ENCODE measurements at regions not wholly inside any gene's neighbourhood (a gene's known extent, or its start where the extent isn't known, plus 50 kb on each side); places are given as distances from the start of the nearest gene placed in this dataset.
"Not testable (repeated sequence)": the region's sequence is repeated elsewhere in the genome, so short reads cannot be mapped to it uniquely, and the experiment has no call there.

DNA sequence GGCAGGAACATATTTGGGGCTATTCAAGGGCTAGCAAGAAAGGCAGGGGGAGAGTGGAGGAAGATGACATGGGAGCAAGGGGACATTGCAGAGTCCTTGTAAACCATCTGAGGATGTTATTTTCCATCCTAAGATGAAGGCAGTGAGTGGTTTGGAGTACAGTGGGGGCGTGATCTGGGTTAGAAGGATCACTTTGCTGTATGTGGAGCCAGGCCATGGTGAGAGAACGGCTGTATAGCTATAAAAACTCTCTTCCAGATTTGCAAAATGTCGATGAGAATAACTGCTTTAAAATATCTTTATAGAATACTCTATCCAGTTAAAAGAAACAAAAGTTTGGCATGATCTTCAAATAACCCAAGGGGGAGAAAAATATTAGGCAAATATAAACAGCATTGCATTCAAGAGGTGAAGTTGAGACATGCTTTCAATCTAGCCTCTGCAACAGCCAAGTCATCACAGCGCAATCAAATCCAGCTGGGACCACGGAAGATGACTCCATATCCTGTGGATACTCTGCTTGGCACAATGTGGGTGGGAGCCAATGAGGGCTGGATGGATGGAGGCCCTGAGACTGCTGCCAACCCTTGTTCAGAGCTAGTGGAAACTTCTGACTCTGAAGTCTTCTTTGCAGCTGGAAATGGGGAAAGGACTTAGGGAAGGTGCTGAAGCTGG is 111.5 kb upstream of the BASP1 start:
- DNase-seq (ENCODE audit: extremely low spot score): no peak
- TF ChIP-seq, protein P1, sequence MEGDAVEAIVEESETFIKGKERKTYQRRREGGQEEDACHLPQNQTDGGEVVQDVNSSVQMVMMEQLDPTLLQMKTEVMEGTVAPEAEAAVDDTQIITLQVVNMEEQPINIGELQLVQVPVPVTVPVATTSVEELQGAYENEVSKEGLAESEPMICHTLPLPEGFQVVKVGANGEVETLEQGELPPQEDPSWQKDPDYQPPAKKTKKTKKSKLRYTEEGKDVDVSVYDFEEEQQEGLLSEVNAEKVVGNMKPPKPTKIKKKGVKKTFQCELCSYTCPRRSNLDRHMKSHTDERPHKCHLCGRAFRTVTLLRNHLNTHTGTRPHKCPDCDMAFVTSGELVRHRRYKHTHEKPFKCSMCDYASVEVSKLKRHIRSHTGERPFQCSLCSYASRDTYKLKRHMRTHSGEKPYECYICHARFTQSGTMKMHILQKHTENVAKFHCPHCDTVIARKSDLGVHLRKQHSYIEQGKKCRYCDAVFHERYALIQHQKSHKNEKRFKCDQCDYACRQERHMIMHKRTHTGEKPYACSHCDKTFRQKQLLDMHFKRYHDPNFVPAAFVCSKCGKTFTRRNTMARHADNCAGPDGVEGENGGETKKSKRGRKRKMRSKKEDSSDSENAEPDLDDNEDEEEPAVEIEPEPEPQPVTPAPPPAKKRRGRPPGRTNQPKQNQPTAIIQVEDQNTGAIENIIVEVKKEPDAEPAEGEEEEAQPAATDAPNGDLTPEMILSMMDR (IDR thresholded peaks at IDR 0.05; ENCODE audit: control extremely low read depth, extremely low read depth, low read depth, missing control alignments): no peak
- POLR2A ChIA-PET: no interaction called here
- CTCF ChIA-PET: interaction anchor here (1.0 kb wide), 1 partner anchor 16 kb away, joined by 4 read pairs; no protein-coding TSS in a partner anchor

GRCh38 chr5:17106521-17106920 is 110.9 kb upstream of the BASP1 start:
- TF ChIP-seq, protein P1 (IDR thresholded peaks at IDR 0.05; ENCODE audit: control extremely low read depth, extremely low read depth, low read depth, missing control alignments): no peak
- POLR2A ChIA-PET: no interaction called here
- CTCF ChIA-PET: interaction anchor here (1.0 kb wide), 1 partner anchor 16 kb away, joined by 4 read pairs; no protein-coding TSS in a partner anchor
- no peak for DNase-seq (ENCODE audit: extremely low spot score)

GRCh38 chr5:17112091-17112716 is 105.2 kb upstream of the BASP1 start:
- CTCF ChIA-PET: interaction anchor here (1.7 kb wide), 1 partner anchor 20 kb away, joined by 13 read pairs; no protein-coding TSS in a partner anchor
- POLR2A ChIA-PET; DNase-seq (ENCODE audit: extremely low spot score): not testable (repeated sequence)

DNA sequence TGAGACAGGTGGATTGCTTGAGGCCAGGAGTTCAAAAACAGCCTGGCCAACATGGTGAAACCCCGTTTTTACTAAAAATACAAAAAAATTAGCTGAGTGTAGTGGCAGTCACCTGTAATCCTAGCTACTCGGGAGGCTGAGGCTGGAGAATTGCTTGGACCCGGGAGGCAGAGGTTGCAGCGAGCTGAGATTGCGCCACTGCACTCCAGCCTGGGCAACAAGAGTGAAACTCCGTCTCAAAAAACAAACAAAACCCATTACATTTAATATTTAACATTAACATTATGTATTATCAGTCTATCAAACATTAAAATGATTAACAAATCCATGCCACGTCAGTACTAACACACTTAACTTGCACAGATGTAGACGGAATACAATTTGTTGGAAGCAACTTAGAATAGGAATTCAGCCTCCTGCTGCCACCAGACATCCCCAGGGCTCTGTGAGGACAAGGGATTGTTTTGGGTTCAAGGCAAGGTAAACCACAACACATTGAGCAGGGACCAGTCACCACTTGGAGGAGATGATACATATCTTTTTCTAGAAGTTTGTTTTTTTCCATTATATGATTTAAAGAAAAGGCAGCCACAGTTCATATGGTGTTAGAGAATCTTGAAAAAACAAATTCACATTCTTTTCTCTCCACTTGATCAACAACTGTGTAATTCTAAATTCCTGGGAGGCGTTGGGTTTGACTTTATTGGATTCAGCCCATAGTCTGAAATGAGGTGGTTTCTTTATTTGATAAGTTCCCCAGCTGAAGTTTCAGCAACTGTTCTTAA is 104.1 kb upstream of the BASP1 start:
- TF ChIP-seq, protein P1 (IDR thresholded peaks at IDR 0.05; ENCODE audit: control extremely low read depth, extremely low read depth, low read depth, missing control alignments): no peak
- no peak for DNase-seq (ENCODE audit: extremely low spot score)
- CTCF ChIA-PET: interaction anchor here (1.7 to 2.4 kb wide), 2 partner anchors 18 to 19 kb away, joined by 13 to 18 read pairs; no protein-coding TSS in a partner anchor
- POLR2A ChIA-PET: no interaction called here

GRCh38 chr5:17114233-17114632 is 103.2 kb upstream of the BASP1 start:
- CTCF ChIA-PET: interaction anchor here (1.0 to 2.4 kb wide), 2 partner anchors 12 to 18 kb away, joined by 3 to 18 read pairs; no protein-coding TSS in a partner anchor
- DNase-seq (ENCODE audit: extremely low spot score): no peak
- TF ChIP-seq, protein P1 (IDR thresholded peaks at IDR 0.05; ENCODE audit: control extremely low read depth, extremely low read depth, low read depth, missing control alignments): no peak
- POLR2A ChIA-PET: no interaction called here

DNA sequence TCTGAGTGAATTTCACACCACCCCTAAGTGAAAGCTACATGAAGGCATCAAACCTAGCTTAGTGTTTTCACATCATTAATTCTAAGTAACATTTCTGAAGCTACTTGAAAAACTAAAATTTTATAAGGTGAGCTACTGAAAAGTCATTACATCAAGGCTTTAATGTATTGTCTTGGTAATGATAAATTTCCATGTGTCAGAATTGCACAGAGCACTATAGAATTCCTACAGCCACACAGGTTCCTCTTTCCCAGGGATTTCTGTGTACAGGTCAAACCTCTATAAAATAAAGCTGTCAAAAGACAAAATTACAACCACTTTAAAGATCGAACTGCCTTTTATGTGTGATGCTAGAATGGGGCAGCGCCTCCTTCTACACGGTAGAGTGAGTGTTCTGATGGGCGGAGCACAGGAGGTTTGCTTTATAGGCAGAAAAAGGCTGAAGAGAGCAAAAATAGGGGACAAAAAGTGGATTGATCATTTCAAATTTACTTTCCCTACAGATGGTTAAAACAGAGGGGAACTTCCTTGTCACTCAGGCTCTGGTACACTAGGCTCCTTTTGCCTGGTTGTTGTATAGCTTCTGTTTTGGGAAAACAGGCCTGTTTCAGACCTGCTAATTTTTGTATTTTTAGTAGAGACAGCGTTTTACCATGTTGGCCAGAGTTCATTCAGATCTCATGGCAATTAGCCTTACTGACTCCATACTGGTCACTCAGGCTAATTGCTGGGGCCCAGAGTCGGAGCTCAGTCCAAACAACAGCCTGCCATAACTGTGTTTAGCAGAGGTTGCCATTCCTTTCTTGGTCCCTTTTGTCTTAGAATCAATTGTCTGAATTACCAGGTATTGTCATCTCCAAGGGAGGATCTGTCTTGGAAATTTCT is 102.5 kb upstream of the BASP1 start:
- DNase-seq (ENCODE audit: extremely low spot score): no peak
- ChIA-PET CTCF (interaction anchor here (1.0 to 2.4 kb wide), 2 partner anchors 13 to 17 kb away, joined by 3 to 18 read pairs; no protein-coding TSS in a partner anchor), POLR2A (no interaction called here)
- TF ChIP-seq, protein P1 (IDR thresholded peaks at IDR 0.05; ENCODE audit: control extremely low read depth, extremely low read depth, low read depth, missing control alignments): no peak

All from GM10248 (cell line).